Chondrocyte (in vitro differentiated cells): ENCODE measurements at regions not wholly inside any gene's neighbourhood (a gene's known extent, or its start where the extent isn't known, plus 50 kb on each side); places are given as distances from the start of the nearest gene placed in this dataset.

Source experiments
- DNase-seq: peaks from one replicate; pipeline ENCODE4 v3.0.0; 2021; ENCODE audit warnings: mixed read lengths, low spot score
- H3K27ac Mint-ChIP-seq: one replicate; pipeline ENCODE4 v1.8.0; 2021; ENCODE audit warnings: mild to moderate bottlenecking, moderate library complexity, mixed read lengths; ENCODE audit not compliant: unreplicated experiment
- H3K27me3 Mint-ChIP-seq: 2 replicates; pipeline ENCODE4 v1.8.0; 2021; ENCODE audit warnings: low read depth, mixed read lengths
- H3K36me3 Mint-ChIP-seq: 2 replicates; pipeline ENCODE4 v1.8.0; 2021; ENCODE audit warnings: low read depth, mixed read lengths
- H3K4me1 Mint-ChIP-seq: 2 replicates; pipeline ENCODE4 v1.8.0; 2021; ENCODE audit warnings: low read depth, mild to moderate bottlenecking, mixed read lengths
- H3K4me3 Mint-ChIP-seq: one replicate; pipeline ENCODE4 v1.8.0; 2021; ENCODE audit warnings: mild to moderate bottlenecking, moderate library complexity, mixed read lengths; ENCODE audit not compliant: unreplicated experiment
- H3K9me3 Mint-ChIP-seq: 2 replicates; pipeline ENCODE4 v1.8.0; 2021; ENCODE audit warnings: low read depth, mixed read lengths
- TF ChIP-seq, protein P1 (sequence below): fragments of 200-600 bp; sonication (generic); IDR thresholded peaks from 2 replicates; pipeline ENCODE4 v1.5.0; 2021; ENCODE audit warnings: antibody characterized with exemption, mild to moderate bottlenecking, moderate library complexity

DNA sequence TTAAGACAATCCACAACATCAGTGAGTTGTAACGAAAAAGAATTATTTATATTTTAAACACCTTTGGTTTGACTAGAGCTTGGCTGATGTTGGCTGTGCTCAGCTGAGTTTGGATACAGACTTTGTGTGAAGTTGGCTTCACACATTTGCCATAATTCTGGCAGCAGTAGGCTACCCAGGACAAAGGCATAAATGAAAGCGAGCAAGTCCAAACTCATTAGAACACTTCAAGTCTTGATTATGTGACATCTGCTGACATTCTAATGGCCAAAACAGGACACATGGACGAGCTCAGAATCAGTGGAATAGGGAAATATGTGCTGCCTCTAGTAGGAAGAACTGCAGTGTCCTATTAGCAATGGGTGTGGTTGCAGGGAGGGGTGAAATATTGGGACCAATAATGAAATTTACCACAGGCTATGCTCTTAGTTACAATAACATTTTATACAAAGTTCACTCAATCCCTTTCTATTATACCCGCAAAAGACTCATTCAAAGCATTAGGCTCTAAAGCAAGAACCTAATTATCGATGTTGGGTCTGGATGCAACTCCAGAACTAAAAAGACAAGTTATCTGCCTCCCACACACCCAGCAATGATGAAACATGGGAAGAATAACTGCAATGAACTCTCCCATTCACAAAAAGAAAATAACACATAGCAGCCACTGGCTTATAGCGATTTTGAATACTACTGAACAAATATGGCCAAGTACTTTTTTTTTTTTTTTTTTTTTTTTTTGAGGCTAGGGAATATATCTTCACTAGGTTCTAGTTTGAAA lies 493.9 kb upstream of the RASGRP1 start:
- Mint-ChIP-seq H3K36me3 (no peaks in the 10 kb centered on the region), H3K27ac (no peak overlapping the region), H3K9me3 (no peaks in the 10 kb centered on the region), H3K4me3 (no peak overlapping the region), H3K4me1 (no peaks in the 10 kb centered on the region), H3K27me3 (no peaks in the 10 kb centered on the region)
- TF ChIP-seq, protein P1, sequence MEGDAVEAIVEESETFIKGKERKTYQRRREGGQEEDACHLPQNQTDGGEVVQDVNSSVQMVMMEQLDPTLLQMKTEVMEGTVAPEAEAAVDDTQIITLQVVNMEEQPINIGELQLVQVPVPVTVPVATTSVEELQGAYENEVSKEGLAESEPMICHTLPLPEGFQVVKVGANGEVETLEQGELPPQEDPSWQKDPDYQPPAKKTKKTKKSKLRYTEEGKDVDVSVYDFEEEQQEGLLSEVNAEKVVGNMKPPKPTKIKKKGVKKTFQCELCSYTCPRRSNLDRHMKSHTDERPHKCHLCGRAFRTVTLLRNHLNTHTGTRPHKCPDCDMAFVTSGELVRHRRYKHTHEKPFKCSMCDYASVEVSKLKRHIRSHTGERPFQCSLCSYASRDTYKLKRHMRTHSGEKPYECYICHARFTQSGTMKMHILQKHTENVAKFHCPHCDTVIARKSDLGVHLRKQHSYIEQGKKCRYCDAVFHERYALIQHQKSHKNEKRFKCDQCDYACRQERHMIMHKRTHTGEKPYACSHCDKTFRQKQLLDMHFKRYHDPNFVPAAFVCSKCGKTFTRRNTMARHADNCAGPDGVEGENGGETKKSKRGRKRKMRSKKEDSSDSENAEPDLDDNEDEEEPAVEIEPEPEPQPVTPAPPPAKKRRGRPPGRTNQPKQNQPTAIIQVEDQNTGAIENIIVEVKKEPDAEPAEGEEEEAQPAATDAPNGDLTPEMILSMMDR = no peak
- no peak for DNase-seq

DNA sequence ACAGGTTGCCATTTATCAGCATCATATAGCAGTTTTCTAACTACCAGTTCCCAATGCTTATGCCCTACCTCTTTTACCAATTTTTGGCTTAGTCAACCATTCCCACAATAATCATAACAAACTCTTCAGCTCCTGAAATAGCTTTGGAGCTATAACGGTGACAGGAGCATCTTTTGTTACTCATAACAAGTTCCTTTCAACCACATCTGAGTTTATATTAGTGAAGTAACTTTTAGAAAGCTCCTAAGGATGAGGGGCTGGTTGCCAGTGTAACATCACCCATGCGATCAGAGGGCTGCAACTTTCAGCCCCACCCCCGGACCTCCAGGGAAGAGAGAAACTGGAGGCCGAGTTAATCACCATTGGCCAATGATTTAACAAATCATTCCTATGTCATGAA lies 495.3 kb upstream of the RASGRP1 start:
- no peaks in the 10 kb centered on the region for H3K9me3 Mint-ChIP-seq
- H3K4me1 Mint-ChIP-seq = no peaks in the 10 kb centered on the region
- H3K27me3 Mint-ChIP-seq = no peaks in the 10 kb centered on the region
- TF ChIP-seq, protein P1 = no peak
- H3K27ac Mint-ChIP-seq = no peak overlapping the region
- no peak overlapping the region for H3K4me3 Mint-ChIP-seq
- H3K36me3 Mint-ChIP-seq = no peaks in the 10 kb centered on the region
- no peak for DNase-seq

DNA sequence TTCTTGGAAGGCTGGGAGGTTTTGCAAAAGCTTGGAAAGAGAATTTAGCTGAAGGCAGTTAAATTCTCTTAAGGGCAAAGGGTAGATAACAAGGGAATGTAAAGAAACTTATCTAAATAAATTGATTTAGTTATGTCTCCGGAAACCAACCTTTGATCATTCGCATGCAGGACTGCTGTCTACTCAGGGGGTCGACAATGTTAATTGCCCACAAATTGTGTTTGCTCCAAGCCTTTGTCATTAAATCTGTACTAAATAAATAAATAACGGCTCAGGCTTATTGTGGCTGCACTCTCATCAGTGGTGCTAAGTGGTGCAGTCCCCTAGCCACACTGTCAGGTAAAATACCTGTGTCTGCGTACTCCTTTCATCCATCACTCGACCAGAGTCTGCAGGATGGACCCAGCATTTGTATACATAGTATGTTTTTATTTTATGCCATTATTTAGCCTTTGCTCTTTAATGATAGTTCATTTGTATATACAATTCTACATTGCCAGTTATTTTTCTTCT lies 497.4 kb upstream of the RASGRP1 start:
- Mint-ChIP-seq H3K27me3 (no peaks in the 10 kb centered on the region), H3K4me3 (no peak overlapping the region), H3K4me1 (peaks cover 3% of the 10 kb centered on the region), H3K27ac (no peak overlapping the region), H3K36me3 (no peaks in the 10 kb centered on the region), H3K9me3 (no peaks in the 10 kb centered on the region)
- no peak for DNase-seq
- TF ChIP-seq, protein P1 = no peak

DNA sequence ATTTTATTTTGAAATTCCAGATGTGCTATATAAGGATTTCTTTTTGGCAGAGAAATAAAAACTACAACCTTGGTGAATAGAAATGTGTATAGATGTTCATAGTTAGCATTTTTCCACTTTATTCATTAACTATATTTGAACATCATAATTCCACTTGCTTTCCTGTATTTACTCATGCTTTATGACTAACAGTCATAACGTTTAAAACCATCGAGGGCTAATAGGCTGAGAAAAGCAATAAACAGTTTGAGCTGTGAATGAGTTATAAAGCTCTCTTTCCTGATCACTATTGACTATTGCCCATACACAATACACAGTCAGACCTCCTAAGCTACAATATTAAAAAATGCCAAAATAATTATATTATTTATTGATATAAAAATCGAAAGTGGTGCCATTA lies 502.1 kb upstream of the RASGRP1 start:
- DNase-seq = no peak
- H3K27me3 Mint-ChIP-seq = no peaks in the 10 kb centered on the region
- no peak overlapping the region for H3K4me3 Mint-ChIP-seq
- TF ChIP-seq, protein P1 = no peak
- H3K9me3 Mint-ChIP-seq = no peaks in the 10 kb centered on the region
- no peak overlapping the region for H3K27ac Mint-ChIP-seq
- H3K4me1 Mint-ChIP-seq = peaks cover 3% of the 10 kb centered on the region
- peaks cover 1% of the 10 kb centered on the region for H3K36me3 Mint-ChIP-seq

DNA sequence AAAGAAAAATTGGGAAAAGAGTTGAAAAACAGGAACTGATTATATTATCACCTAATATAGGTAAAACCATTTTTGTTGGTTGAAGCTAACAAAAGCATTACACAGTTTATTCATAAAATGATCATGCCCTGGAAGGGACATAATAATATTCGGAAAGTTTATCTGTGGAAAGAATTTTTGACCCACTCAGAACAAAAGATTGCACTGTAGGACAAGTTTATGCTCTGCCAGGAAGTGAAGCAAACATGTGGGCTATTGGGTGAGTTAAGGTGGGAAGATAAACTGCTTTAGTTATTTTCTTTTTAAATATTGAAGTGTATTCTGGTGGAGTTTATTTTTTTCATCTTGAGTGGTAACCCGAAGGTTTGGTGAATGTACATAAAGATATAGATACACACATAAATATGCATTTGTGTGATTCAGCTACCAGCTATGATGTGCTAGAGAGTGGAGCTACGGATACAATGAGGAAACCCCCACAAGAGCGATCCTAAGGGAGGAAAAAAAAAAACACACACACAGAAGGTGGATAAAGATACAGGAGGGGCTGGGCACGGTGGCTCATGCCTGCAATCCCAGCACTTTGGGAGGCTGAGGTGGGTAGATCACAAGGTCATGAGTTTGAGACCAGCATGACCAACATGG lies 506.4 kb upstream of the THBS1 start:
- H3K4me1 Mint-ChIP-seq = peaks cover 26% of the 10 kb centered on the region
- H3K4me3 Mint-ChIP-seq = no peak overlapping the region

More for the DNA sequence above, 506.4 kb upstream of the THBS1 start:
- DNase-seq = no peak
- Mint-ChIP-seq H3K27ac (no peak overlapping the region), H3K36me3 (peaks cover 1% of the 10 kb centered on the region), H3K27me3 (no peaks in the 10 kb centered on the region), H3K9me3 (no peaks in the 10 kb centered on the region)
- TF ChIP-seq, protein P1 = no peak
